ENCODE measurements at regions not wholly inside any gene's neighbourhood (a gene's known extent, or its start where the extent isn't known, plus 50 kb on each side); places are given as distances from the start of the nearest gene placed in this dataset.

DNA sequence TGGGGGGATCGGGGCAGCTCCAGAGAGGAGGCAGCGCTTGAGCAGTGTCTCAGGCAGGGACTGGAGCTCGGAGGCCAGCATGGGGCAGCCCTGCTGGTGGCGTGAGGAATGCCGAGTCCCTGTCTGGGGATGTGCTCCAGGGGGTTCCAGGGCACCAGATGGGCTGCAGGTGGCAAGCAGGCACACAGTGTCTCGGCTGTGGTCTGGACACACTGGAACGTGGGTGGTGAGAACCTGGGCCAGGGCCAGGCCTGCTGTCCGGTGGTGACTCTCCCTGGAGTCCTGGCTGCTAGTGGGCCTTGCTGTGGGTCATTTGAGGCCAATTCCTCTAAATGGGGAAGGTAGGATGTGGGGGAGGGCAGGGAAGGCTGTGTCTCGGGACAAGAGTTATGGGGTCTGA, 199.4 kb upstream of the RTL1 start:
- intact Hi-C loops (cut with micrococcal nuclease; ENCODE audit: unreplicated experiment), result no loop called here
- CTCF ChIA-PET, result no interaction called here
- BruUV-seq (replicated peaks), result no TSS peak

GRCh38 chr14:101103321-101103901, 199.9 kb upstream of the RTL1 start:
- Histone ChIP-seq H3K4me1 (ENCODE audit: insufficient read depth, low read length, poor library complexity, severe bottlenecking) (no peaks in the 10 kb centered on the region), H3K36me3 (ENCODE audit: insufficient read depth, low read length, poor library complexity, severe bottlenecking) (no peaks in the 10 kb centered on the region), H3K9me3 (ENCODE audit: low read depth, low read length, poor library complexity, severe bottlenecking) (peaks cover 5% of the 10 kb centered on the region), H3K27me3 (replicated peaks; ENCODE audit: insufficient read depth, low read depth, low read length, poor library complexity) (no peaks in the 10 kb centered on the region), H3K4me3 (ENCODE audit: low read depth, low read length, poor library complexity, severe bottlenecking) (no peak overlapping the region), H3K27ac (ENCODE audit: low read depth, low read length, poor library complexity, severe bottlenecking) (no peak overlapping the region)
- ChIA-PET CTCF (no interaction called here), POLR2A (ENCODE audit: low non-redundant PET) (no interaction called here)
- no TSS peak for BruUV-seq (replicated peaks)
- TF ChIP-seq CTCF (conservative IDR thresholded peaks at IDR 0.05; ENCODE audit: low read depth, low read length), result no peak
- TF ChIP-seq EZH2 (IDR thresholded peaks at IDR 0.05; ENCODE audit: borderline replicate concordance, low read depth, low read length, poor library complexity, severe bottlenecking), result no peak
- DNase-seq (ENCODE audit: low spot score), result no peak
- intact Hi-C loops (cut with micrococcal nuclease; ENCODE audit: unreplicated experiment), result no loop called here

More for the DNA sequence above, 199.4 kb upstream of the RTL1 start:
- Histone ChIP-seq H3K27ac (ENCODE audit: low read depth, low read length, poor library complexity, severe bottlenecking) (no peak overlapping the region), H3K27me3 (replicated peaks; ENCODE audit: insufficient read depth, low read depth, low read length, poor library complexity) (no peaks in the 10 kb centered on the region), H3K36me3 (ENCODE audit: insufficient read depth, low read length, poor library complexity, severe bottlenecking) (no peaks in the 10 kb centered on the region), H3K9me3 (ENCODE audit: low read depth, low read length, poor library complexity, severe bottlenecking) (peaks cover 5% of the 10 kb centered on the region), H3K4me1 (ENCODE audit: insufficient read depth, low read length, poor library complexity, severe bottlenecking) (no peaks in the 10 kb centered on the region), H3K4me3 (ENCODE audit: low read depth, low read length, poor library complexity, severe bottlenecking) (no peak overlapping the region)
- DNase-seq (ENCODE audit: low spot score), result no peak
- POLR2A ChIA-PET (ENCODE audit: low non-redundant PET), result no interaction called here
- TF ChIP-seq EZH2 (IDR thresholded peaks at IDR 0.05; ENCODE audit: borderline replicate concordance, low read depth, low read length, poor library complexity, severe bottlenecking), result no peak
- no peak for TF ChIP-seq CTCF (conservative IDR thresholded peaks at IDR 0.05; ENCODE audit: low read depth, low read length)

DNA sequence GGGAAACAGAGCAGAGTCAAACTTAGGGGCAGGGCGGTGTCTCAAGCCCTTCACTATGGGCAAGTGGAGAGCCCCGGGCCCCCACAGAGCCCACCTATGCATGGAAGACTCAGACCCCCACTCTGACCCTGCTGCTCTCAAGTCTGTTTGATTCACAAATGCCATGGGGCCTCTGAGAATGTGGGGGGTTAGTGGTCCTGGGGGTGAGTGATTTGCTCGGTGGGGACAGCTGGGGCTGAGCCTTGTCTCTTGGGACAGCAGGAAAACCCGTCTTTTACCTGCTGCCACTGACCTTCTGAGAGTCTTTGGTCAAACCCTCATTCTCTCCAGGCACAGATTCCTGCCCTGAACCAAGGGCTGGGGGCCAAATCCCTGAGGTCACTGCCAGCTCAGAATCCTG, 201.0 kb upstream of the RTL1 start:
- no peaks in the 10 kb centered on the region for H3K27me3 ChIP-seq (replicated peaks; ENCODE audit: insufficient read depth, low read depth, low read length, poor library complexity)
- H3K27ac ChIP-seq (ENCODE audit: low read depth, low read length, poor library complexity, severe bottlenecking), result no peak overlapping the region
- no peaks in the 10 kb centered on the region for H3K4me1 ChIP-seq (ENCODE audit: insufficient read depth, low read length, poor library complexity, severe bottlenecking)
- ChIA-PET CTCF (no interaction called here), POLR2A (ENCODE audit: low non-redundant PET) (no interaction called here)
- H3K4me3 ChIP-seq (ENCODE audit: low read depth, low read length, poor library complexity, severe bottlenecking), result no peak overlapping the region
- no peak for DNase-seq (ENCODE audit: low spot score)
- no TSS peak for BruUV-seq (replicated peaks)
- TF ChIP-seq CTCF (conservative IDR thresholded peaks at IDR 0.05; ENCODE audit: low read depth, low read length) (no peak), EZH2 (IDR thresholded peaks at IDR 0.05; ENCODE audit: borderline replicate concordance, low read depth, low read length, poor library complexity, severe bottlenecking) (no peak)
- intact Hi-C loops (cut with micrococcal nuclease; ENCODE audit: unreplicated experiment), result no loop called here
- peaks cover 5% of the 10 kb centered on the region for H3K9me3 ChIP-seq (ENCODE audit: low read depth, low read length, poor library complexity, severe bottlenecking)
- H3K36me3 ChIP-seq (ENCODE audit: insufficient read depth, low read length, poor library complexity, severe bottlenecking), result no peaks in the 10 kb centered on the region

Data from A673 (cell line).